Activated naive CD4-positive, alpha-beta T cell treated with anti-CD3 and anti-CD28 coated beads, Interleukin-2, amount 50 U/mL, for 16 hours (primary cell): ENCODE measurements at regions not wholly inside any gene's neighbourhood (a gene's known extent, or its start where the extent isn't known, plus 50 kb on each side); places are given as distances from the start of the nearest gene placed in this dataset.

Source experiments
- DNase-seq: peaks from one replicate; pipeline ENCODE4 v3.0.0-alpha.2; 2020

- no peak for DNase-seq
Observed at GRCh38 chr14:83780321-83780720, 1749.6 kb upstream of the FLRT2 start.

- no peak for DNase-seq
Observed at GRCh38 chr14:83798421-83798820, 1731.5 kb upstream of the FLRT2 start.

GRCh38 chr14:83799233-83799632 is 1730.7 kb upstream of the FLRT2 start:
- DNase-seq = no peak

GRCh38 chr14:83814896-83815295 is 1715.0 kb upstream of the FLRT2 start:
- no peak for DNase-seq

GRCh38 chr14:83816761-83817160 is 1713.2 kb upstream of the FLRT2 start:
- DNase-seq = no peak

- DNase-seq = no peak
Observed at GRCh38 chr14:83825843-83826242, 1704.1 kb upstream of the FLRT2 start.

- DNase-seq = no peak
Observed at GRCh38 chr14:83826838-83827237, 1703.1 kb upstream of the FLRT2 start.

- DNase-seq = no peak
Observed at GRCh38 chr14:83827383-83827782, 1702.6 kb upstream of the FLRT2 start.

- DNase-seq = no peak
Observed at GRCh38 chr14:83828406-83828805, 1701.5 kb upstream of the FLRT2 start.

GRCh38 chr14:83830316-83830715 is 1699.6 kb upstream of the FLRT2 start:
- no peak for DNase-seq

GRCh38 chr14:83838226-83838625 is 1691.7 kb upstream of the FLRT2 start:
- no peak for DNase-seq

GRCh38 chr14:83842547-83842946 is 1687.4 kb upstream of the FLRT2 start:
- DNase-seq = no peak

GRCh38 chr14:83847102-83847501 is 1682.8 kb upstream of the FLRT2 start:
- DNase-seq = no peak

GRCh38 chr14:83850092-83850491 is 1679.9 kb upstream of the FLRT2 start:
- no peak for DNase-seq

- DNase-seq = no peak
Observed at GRCh38 chr14:83856334-83856733, 1673.6 kb upstream of the FLRT2 start.

- no peak for DNase-seq
Observed at GRCh38 chr14:83860631-83861155, 1669.3 kb upstream of the FLRT2 start.

- DNase-seq = no peak
Observed at GRCh38 chr14:83863042-83863774, 1666.7 kb upstream of the FLRT2 start.

- no peak for DNase-seq
Observed at GRCh38 chr14:83864106-83864505, 1665.8 kb upstream of the FLRT2 start.

GRCh38 chr14:83867566-83868225 is 1662.2 kb upstream of the FLRT2 start:
- no peak for DNase-seq

GRCh38 chr14:83870546-83871270 is 1659.2 kb upstream of the FLRT2 start:
- no peak for DNase-seq

GRCh38 chr14:83873669-83874068 is 1656.3 kb upstream of the FLRT2 start:
- DNase-seq = no peak

- DNase-seq = no peak
Observed at GRCh38 chr14:83874662-83875061, 1655.3 kb upstream of the FLRT2 start.

- DNase-seq = no peak
Observed at GRCh38 chr14:83883732-83884131, 1646.2 kb upstream of the FLRT2 start.

- DNase-seq = no peak
Observed at GRCh38 chr14:83885837-83886293, 1644.1 kb upstream of the FLRT2 start.
